ENCODE measurements at regions not wholly inside any gene's neighbourhood (a gene's known extent, or its start where the extent isn't known, plus 50 kb on each side); places are given as distances from the start of the nearest gene placed in this dataset.

DNA sequence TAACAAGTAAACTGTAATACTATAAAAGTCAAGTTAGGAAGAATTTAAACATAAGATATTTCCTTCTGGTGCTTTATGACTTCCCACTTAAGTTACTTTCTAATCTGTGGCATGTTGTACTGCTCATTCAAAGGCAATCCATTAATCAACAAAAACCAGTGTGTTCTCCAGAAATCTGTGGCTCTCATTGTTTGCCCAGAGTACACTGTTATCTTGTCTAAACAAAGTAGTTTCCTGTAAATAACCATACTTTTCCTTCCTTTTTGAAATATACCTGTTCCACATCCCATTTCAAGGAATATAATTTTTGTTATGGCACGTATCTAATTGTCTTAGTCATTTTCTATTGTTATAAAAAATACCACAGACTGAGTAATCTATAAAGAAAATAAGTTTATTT lies 184.1 kb downstream of the CCER1 start:
- Histone ChIP-seq H3K9me1 (replicated peaks; ENCODE audit: control insufficient read depth, extremely low read depth, insufficient read depth, low read length) (no peaks in the 10 kb centered on the region), H2AFZ (ENCODE audit: low read depth, low read length) (no peak overlapping the region), H3K9ac (replicated peaks; ENCODE audit: extremely low read depth, insufficient read depth, low read length) (no peak overlapping the region), H3K4me3 (replicated peaks in 1 of 3; ENCODE audit: insufficient read depth in 1 of 3, low read depth in 1 of 3, low read length in 3 of 3) (no peak overlapping the region), H3K4me1 (ENCODE audit: control insufficient read depth, extremely low read depth, insufficient read depth, low read length) (peaks cover 12% of the 10 kb centered on the region), H3K79me2 (ENCODE audit: control insufficient read depth, insufficient read depth, low read length) (no peaks in the 10 kb centered on the region), H3K9me3 (replicated peaks; ENCODE audit: control insufficient read depth, insufficient read depth, low read length) (no peaks in the 10 kb centered on the region), H3K27me3 (ENCODE audit: control insufficient read depth in 2 of 2, insufficient read depth in 2 of 2, low read length in 2 of 2) (no peaks in the 10 kb centered on the region), H3K27ac (ENCODE audit: insufficient read depth, low read depth, low read length) (peak overlapping the region; percentile 50), H3K4me2 (ENCODE audit: insufficient read depth, low read length) (peak overlapping the region; percentile 21), H3K36me3 (ENCODE audit: control insufficient read depth in 2 of 2, extremely low read depth in 1 of 2, insufficient read depth in 2 of 2, low read length in 2 of 2) (no peaks in the 10 kb centered on the region), H4K20me1 (replicated peaks; ENCODE audit: control insufficient read depth, extremely low read depth, insufficient read depth, low read length) (no peaks in the 10 kb centered on the region)
- no TSS peak for BruUV-seq (replicated peaks)
- POLR2A ChIA-PET = no interaction called here
- TF ChIP-seq EZH2 (IDR thresholded peaks at IDR 0.05; ENCODE audit: borderline replicate concordance, low read depth, low read length, severe bottlenecking) (no peak), GATA2 (IDR thresholded peaks at IDR 0.05; ENCODE audit: insufficient read depth, insufficient read length, low read depth, low read length) (peak; percentile 69), POLR2AphosphoS5 (IDR thresholded peaks at IDR 0.05; ENCODE audit: insufficient read depth, low read depth, low read length) (peak; percentile 72), JUN (IDR thresholded peaks at IDR 0.05; ENCODE audit: borderline replicate concordance, insufficient read depth, insufficient read length, low read depth) (peak; percentile 24), FOS (IDR thresholded peaks at IDR 0.05; ENCODE audit: borderline replicate concordance, insufficient read depth, low read length) (peak; percentile 40), POLR2A (IDR thresholded peaks at IDR 0.05; ENCODE audit: low read depth, low read length) (peak; percentile 24)
- TF ChIP-seq, protein P1, sequence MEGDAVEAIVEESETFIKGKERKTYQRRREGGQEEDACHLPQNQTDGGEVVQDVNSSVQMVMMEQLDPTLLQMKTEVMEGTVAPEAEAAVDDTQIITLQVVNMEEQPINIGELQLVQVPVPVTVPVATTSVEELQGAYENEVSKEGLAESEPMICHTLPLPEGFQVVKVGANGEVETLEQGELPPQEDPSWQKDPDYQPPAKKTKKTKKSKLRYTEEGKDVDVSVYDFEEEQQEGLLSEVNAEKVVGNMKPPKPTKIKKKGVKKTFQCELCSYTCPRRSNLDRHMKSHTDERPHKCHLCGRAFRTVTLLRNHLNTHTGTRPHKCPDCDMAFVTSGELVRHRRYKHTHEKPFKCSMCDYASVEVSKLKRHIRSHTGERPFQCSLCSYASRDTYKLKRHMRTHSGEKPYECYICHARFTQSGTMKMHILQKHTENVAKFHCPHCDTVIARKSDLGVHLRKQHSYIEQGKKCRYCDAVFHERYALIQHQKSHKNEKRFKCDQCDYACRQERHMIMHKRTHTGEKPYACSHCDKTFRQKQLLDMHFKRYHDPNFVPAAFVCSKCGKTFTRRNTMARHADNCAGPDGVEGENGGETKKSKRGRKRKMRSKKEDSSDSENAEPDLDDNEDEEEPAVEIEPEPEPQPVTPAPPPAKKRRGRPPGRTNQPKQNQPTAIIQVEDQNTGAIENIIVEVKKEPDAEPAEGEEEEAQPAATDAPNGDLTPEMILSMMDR (IDR thresholded peaks at IDR 0.05; ENCODE audit: extremely low read depth in 1 of 2, insufficient read depth in 1 of 2, low read depth in 1 of 2, low read length in 2 of 2) = no peak
- CTCF ChIA-PET = no interaction called here
- FAIRE-seq (peak; percentile 81), DNase-seq (ENCODE audit: low read depth, low spot score) (peak; percentile 85)
- intact Hi-C loops (cut with micrococcal nuclease) (loop anchor here (2.0 to 5.0 kb wide), 2 partner anchors 46 to 558 kb away; no protein-coding TSS in a partner anchor), dilution Hi-C loops (cut with MboI; ENCODE audit: extremely low pct_ligation_motif_present, low sequenced_read_pairs) (no loop called here)
